GM23248 (cell line): ENCODE measurements at regions not wholly inside any gene's neighbourhood (a gene's known extent, or its start where the extent isn't known, plus 50 kb on each side); places are given as distances from the start of the nearest gene placed in this dataset.

ENCODE experiments used
- EZH2 ChIP-seq: fragments of 200-600 bp; sonication (generic); IDR thresholded peaks from 2 replicates; pipeline ENCODE4 v1.6.1; 2018; ENCODE audit warnings: antibody characterized with exemption, mild to moderate bottlenecking; ENCODE audit not compliant: insufficient read depth, poor library complexity, severe bottlenecking
- EZH2phosphoT487 ChIP-seq: fragments of 200-600 bp; sonication (generic); IDR thresholded peaks from 2 replicates; pipeline ENCODE4 v1.6.1; 2018; ENCODE audit warnings: antibody characterized with exemption, moderate library complexity, mild to moderate bottlenecking, low read depth; ENCODE audit not compliant: insufficient read depth

DNA sequence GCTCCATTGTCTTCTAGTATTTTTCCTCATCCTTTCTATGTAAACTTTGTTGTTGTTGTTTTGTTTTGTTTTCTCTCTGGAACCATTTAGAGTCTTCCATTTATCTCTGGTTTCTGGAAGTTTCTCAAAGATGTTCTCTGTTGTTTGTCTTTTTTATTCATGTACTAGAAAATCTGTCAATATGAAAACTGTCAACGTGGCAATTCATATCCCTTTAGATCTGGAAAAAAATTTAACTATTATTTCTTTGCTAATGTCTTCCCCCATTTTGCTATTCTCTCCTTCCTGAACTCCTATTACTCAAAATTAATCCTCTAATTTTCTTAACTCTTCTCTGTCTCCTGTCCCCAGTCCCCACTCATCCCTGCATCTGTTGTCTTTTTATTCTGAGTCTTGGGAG, 55.9 kb upstream of the LRRN2 start:
- no peak for TF ChIP-seq EZH2
- no peak for TF ChIP-seq EZH2phosphoT487
